LHCN-M2 (cell line): ENCODE measurements at regions not wholly inside any gene's neighbourhood (a gene's known extent, or its start where the extent isn't known, plus 50 kb on each side); places are given as distances from the start of the nearest gene placed in this dataset.

Experiments
- DNase-seq: peaks from one replicate; pipeline ENCODE4 v3.0.0-alpha.2; 2012; ENCODE audit warnings: low read depth

DNA sequence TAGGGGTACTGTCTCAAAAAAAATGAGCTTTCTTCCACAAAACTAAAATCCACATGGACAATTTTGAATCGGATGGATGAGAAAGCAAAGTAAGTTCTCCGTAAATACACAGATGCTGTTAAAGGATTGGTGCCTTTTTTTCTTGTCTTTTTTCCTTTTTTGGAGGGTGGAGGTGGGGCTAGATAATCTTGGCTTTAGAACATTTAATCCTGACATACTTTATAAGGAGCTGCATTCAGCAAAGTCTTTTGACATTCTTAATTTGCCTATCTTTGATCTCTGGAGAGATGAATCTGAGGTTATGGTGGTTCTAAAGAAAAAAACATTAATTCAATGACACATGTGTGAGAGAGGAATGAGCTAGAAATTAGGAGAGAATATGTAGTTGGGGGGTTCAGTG lies 312.3 kb upstream of the KCNJ16 start:
- no peak for DNase-seq

DNA sequence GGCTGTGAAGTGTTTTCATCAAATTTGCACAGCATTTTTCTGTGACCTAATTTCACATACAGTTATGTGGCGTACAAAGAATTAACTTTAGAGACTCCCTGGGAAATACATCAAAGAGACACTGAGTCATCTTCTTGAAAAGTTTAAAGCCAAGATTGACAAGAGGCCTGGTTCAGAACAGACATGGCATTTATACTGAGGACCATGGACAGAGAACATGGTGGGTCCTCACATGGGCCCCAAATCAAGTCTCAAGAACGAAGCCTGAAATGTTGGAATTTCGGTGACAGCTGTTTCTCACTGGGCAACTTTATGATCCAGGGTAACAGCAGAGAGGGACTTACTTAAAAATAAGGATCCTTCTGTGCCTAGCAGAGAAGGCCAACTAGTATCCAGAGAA lies 311.5 kb upstream of the KCNJ16 start:
- DNase-seq = peak; percentile 88

DNA sequence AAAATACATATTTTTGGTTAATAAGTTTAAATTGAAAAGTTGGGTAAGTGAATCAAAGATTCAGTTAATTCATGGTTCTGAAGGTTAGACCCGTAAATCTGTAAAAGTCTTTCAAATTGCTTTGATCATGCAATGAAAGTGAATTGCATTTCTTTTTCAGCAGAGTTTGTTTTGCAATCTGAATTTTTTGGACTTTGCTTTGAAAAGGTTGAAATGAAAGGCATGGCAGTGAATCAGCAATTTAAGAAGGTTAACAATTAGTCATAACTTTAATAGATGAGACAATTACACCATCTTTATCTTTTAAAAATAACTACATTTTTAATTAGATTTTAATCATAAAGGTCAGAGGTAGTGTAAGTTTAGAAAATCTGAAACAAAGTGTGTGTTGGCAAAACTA lies 310.9 kb upstream of the KCNJ16 start:
- DNase-seq = no peak

DNA sequence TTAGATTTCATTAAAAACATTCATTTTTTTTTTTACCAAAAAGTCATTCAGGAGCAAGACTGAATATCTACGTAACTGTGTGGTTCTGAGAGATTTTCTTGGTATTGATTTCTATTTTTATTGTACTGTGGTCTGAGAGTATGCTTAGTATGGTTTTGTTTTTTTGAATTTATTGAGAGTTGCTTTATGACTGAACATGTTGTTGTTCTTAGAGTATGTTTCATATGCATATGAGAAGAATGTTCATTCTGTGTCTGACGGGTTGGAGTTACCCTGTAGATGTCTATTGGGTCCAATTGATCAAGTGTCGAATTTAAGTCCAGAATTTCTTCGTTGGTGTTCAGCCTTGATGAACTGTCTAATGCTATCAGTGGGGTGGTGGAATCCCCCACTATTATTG lies 306.0 kb upstream of the KCNJ16 start:
- no peak for DNase-seq

DNA sequence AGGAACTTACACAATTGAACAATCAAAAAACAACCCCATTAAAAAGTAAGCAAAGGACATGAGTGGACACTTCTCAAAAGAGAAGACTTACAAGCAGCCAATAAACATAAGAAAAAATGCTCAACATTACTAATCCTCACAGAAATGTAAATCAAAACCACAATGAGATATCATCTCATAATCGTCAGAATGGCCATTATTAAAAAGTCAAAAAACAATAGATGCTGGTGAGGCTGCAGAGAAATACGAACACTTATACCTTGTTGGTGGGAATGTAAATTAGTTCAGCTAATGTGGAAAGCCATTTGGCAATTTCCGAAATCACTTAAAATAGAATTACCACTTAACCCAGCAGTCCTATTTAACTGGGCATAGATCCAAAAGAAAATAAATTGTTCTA lies 301.9 kb upstream of the KCNJ16 start:
- no peak for DNase-seq

DNA sequence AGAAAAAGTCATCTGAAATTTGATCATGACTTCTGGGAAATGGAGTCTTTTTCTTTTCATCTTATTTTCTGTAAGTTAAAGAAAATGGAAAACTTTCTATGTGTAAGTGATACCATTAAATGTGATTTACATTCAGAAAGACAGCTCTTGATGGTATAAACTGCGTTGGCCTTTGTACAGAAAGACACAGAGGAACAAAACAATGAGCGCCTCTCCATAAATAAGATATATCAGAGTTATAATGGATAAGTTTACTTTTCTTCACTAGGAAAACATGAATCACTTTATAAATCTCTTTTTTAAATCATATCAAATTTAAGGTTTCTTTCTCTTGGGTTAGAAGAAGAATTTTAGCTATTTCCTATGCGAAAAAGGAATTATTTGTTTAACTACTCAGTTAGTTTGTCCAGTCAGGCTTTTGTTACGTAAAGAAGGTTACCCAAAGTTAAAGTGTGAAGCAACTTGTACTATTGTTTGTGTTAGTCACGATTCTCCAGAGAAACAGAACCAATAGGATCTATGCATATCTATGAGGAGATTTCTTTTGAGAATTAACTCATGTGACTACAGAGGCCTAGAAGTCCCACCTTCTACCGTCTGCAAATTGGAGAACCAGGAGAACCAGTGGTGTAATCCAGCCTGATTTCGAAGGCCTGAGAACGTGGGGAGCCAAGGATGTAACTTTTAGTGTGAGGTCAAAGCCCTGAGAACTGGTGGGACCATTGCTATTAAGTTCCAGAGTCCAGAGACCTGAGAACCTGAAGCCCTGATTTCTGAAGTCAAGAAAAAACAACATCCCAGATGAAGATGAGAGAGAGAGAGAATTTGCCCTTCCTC lies 295.4 kb upstream of the KCNJ16 start:
- DNase-seq = peak; percentile 76

DNA sequence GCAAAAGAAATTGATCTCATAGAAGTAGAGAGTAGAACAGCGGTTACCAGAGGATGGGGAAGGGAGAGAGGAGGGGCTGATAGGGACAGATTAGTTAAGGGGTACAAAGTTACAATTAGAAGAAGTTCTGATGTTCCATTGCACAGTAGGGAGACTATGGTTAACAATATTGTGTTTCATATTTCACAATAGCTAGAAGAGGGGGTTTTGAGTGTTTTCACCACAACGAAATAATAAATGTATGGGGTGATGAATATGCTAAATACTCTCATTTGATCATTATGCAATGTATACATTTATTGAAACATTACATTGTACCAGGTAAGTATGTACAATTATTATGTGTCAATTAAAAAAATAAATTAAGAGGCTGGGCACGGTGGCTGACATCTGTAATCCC lies 291.2 kb upstream of the KCNJ16 start:
- DNase-seq = no peak

DNA sequence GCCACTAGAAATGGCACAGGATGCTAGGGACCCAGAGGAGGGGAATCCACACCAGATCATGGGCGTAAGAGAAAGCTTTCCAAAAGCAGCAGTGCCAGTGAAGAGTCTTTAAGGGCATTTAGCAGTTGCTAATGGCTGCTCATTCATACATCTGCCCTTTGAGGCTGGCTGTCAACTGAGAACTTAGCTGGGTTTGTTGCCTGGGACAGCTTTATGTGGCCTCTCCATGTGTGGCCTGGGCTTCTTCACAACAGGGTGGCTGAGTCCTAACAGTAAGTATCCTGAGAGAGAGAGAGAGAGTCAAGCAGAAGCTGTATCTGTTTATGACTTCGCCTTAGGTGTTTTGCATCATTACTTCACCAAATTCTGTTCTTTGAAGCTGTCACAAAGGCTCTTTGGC lies 286.1 kb upstream of the KCNJ16 start:
- DNase-seq = no peak

DNA sequence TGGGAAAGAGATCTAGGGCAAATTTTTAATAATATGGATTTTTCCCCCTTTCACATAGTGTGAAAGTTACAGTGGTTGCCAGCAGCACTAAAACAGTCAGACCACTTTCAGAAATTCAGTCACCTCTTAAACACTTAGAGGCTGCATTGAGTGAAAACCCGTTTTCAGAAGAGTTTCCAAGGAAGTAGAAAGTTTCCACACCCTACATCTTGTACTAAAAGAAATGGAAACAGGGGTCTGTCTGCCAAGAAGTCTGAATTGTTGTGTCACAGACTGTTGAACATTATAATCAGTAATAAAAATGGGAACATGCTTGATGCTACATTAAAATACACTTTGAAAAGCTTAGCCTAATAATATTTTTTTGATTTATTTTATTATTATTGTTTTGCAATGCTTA lies 278.9 kb upstream of the KCNJ16 start:
- DNase-seq = no peak

DNA sequence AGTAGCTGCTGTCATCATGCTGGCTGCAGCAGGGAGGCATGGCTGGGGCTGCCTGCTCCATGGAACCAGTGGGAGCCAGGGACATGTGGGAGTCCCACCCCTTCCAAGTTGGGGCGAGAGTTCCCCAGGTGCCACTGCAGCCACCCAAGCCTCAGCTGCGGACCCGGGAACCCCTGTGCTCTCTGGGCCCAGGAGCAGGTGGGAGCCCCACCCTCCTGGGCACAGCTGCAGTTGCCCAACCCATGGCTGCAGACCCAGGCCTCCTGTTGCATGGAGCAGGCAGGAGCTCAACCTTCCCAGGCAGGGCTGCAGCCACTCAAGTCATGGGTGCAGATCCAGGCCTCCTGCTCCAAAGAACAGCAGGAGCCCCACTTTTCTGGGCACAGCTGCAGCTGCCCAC lies 274.2 kb upstream of the KCNJ16 start:
- DNase-seq = no peak

DNA sequence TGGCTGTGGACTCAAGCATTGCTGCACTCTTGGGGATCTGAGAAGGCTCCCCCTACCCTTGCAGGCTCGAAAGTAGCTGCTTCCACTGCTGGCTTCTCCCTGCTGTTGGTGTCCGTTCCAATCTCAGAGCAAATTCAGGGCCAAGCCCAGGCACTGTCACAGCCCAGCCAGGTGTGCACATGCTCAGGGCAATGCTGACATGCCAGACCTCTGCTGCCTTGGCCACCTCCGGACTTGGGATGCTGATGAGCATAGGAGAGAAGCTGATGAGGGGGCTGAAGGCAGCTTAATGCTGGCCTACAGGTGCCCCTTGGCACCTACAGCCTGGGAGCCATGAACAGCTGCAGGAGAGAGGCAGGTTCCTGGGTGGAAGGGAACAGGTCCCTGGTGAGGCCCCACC lies 273.7 kb upstream of the KCNJ16 start:
- no peak for DNase-seq

DNA sequence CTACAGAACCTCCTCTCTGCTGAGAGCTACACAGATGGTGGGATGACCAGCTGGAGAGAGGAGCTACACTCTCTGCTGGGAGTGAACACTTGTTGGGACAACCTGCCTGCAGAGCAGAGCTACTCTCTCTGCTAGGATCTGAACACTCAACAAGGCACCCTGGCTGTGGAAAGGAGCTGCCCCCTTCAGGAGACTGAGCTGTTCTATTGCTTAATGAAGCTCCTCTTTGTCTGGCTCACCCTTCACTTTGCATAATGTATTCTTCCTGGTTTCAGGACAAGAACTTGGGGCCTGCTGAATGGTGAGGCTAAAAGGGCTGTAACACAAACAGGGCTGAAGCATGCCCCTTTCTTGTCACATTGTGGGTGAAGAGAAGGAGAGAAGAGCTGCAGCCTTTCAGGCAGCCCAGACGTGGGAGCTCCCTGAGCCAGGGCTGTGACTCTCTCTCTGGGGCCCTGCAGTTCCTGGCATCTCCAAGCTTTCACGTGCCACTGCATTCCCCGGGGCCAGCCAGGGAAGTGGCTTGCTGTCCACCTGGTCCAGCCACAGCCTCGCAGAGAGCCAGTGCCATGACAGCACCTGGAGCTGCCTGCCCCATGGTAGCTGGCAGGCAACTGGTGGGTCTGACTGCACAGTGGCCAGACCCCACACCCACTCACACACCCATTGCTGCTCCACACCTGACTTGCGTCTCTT lies 272.8 kb upstream of the KCNJ16 start:
- no peak for DNase-seq

DNA sequence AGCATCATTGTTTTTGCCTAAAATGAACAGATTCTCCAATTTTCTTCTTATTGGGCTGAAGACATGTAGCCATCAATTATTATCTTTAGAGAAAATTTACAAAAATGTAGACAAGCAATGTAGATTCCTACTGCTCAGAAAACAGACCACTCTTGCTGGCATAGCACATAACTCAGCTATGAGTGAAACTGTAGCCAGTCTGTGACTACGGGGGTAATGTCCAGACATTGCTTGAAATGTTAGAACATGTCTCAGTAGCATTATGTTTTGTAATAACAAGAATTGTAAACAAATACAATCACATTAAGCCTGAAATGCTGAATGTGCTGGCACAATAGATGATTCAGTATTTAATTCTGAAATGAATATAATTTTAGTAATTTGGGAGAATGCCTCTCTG lies 265.7 kb upstream of the KCNJ16 start:
- peak; percentile 37 for DNase-seq

DNA sequence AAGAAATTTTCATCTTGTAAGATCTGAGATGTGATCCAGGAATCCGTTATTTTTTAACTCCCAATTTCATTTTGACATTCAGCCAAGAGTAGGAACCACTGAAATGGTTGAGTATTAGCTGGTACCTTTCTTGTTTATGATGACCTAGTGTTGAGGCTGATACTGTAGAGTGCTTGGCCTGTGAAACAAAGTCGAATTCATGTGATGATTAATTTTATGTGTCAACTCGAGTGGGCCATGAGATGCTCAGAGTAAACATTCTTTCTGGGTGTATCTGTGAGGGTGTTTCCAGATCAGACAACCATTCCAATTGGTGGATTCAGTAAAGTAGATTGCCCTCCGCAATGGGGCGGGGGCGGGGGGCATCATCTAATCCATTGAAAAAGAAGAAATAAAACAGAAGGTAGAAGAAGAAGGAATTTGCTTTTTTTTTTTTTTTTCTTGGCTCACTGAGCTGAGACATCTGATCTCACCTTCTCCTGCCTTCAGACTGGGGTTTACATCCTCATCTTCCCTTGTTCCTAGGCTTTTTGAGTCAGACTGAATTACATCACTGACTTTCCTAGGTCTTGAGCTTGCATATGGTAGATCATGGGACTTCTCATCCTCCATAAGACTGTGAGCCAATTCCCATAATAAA lies 264.6 kb upstream of the KCNJ16 start:
- peak; percentile 19 for DNase-seq

DNA sequence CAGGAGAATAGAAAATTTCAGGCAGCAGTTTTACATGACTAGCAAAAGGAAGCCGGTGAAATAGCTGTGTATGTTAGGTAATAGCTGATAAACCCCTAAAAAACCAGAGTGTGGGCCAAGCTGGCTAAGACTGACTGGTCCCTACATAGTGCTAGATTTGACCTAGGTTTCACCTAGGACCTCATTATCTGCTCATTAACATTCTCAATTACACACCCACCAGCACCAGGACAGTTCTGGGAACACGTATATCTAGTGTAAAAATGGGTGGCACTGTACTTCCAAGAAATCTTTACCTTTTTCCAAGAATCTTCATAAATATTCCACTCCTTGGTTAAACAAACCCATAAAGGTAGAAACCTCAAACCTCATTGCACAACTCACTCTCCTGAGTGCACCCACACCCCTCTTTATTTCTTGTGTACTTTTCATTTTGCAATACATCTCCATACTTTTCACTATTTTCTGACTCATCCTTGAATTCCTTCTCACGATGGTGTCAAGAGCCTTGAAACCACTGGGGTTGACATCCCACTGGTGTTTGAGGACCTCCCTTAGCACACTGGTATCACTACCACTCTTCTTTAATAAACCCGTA lies 262.7 kb upstream of the KCNJ16 start:
- DNase-seq = no peak

DNA sequence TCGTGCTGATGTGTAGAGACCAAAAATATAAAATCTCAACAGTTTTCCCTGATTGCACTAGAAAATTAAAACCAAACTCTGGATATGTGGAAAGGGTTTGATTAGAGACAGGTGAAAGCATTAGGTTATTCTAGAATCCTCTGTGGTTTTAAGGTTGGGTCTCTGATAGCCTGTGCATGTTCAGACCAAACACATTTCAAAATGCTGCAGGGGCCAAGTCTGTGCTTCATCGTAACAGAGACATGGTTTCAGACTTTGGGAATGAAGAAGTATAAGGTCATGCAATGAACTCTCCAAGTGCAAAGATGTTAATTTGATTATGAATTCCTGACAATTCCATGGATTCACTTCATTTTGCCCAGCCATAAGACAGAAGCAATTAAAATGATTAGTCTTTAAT lies 261.0 kb upstream of the KCNJ16 start:
- no peak for DNase-seq

DNA sequence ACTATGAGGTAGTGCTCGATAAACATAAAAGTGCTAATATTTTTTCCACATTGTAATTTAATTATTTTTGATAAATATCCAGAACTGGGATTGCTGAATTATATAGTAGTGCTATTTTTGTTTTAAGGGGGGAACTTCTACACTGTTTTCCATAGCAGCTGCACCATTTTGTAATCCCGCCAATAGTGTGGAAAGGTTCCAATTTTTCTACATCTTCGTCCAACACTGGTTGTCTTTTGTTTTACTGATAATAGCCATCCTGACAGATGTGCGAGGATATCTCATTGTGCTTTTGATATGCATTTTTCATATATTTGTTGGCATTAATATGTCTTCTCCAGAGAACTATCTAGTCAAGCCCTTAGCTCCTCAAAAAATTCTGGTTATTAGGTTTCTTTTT lies 259.6 kb upstream of the KCNJ16 start:
- DNase-seq = no peak

DNA sequence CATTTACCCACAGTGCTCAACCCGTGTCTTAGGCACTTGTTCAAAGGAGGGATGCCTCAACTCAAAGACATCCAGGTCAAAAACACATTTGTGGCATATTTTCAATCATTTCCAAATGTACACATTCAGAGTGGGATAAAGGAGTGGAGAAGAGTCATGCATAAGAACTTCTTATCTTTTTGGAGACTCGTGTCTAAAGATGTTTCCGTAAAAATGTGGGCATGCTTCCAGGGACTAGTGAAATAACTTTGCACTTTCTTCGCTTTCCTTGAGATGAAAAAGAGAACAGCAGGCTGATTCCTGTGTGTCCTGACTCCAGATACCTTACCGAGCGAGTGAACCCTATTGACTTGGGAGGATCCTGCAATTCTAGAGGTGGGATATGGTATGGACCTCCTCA lies 256.6 kb upstream of the KCNJ16 start:
- no peak for DNase-seq

DNA sequence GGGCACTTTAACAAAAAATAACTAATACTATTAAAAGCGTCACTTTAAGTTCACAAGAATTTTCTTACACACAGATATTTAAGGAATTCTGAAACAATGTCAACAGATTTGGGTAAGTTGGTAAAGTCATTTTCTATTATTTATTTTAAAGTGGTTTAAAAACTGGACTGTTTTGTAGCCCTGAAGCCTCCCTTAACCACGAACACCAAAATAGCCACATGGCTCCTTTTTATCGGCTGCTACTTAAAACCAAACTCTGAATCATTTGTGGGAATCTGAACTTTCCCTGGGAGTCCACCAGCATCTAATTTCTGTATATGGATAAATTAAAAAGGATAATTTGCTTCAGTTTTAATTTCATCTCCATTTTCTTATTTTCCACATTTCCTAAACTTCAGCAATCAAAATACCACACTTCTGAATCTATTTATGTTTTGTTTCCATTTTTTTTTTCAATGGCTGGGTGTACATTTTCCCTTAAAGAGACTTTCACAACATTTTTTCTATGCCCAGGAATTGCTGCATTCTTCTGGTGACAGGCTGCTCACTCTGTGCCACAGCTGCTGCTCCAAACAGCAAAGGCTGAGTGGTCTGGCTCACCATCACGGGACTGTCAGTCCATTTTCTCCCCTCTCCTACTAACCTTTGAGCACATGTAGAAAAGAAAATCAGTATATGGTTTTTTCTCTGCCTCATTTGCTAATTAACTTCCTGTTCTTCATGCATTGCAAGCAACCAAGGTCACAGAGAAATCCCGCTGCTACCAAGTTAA lies 255.5 kb upstream of the KCNJ16 start:
- DNase-seq = peak; percentile 79

DNA sequence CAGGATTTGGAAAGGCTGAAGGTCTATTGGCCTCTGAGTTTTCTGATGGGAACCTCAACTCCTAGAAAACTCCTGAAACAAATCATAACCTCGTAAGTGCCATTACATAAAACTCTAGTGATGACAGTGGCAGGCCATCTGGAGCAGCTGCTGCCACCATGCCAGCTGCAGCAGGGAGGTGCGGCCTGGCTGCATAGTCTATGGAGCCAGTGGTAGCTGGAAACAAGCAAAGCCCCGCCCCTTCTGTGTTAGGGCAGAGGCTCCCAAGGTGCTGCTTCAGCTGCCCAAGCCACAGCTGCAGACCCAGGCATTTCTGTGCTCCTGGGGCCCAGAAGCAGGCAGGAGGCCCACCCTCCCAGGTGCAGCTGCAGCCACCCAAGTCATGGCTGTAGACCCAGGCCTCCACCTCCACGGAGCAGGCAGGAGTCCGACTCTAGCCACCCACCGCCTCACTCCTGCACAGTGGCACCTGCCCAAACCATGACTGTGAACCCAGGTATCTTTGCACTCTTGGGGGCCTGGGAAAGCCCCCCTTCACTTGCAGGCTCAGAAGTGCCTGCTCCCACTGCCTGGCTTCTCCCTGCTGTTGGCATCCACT lies 254.1 kb upstream of the KCNJ16 start:
- peak; percentile 28 for DNase-seq

DNA sequence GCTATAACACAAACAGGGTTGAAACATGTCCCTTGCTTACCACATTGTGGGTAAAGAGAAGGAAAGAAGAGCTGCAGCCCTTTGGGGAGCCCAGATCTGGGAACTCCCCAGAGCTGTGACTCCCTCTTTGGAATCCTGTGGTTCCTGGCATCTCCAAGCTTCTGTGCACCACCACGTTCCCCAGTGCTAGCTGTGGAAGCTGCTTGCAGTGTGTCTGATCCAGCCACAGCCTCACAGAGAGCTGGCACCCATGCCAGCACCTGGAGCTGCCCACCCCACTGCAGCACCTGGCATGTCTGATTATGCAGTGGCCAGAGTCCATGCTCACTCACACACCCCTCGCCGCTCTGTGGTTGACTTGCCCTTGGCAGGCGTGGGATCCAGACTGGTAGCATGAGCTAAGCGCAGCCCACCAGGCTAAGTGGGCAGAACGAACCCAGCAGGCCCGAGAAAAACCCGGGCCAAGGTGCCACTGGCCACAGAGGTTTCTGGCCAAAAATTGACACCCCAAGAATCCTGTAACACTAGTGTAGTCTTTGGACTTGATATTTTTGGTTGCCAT lies 252.6 kb upstream of the KCNJ16 start:
- DNase-seq = no peak
